Sciatic nerve (tissue), 2 donors: ENCODE measurements at regions not wholly inside any gene's neighbourhood (a gene's known extent, or its start where the extent isn't known, plus 50 kb on each side); places are given as distances from the start of the nearest gene placed in this dataset.

Source experiments
- ATAC-seq: fragments of 200-7000 bp; cut with Tn5 transposase; one replicate; pipeline ENCODE4 v1.9.1; 2020; ENCODE audit warnings: mild to moderate bottlenecking, moderate library complexity
- DNase-seq: peaks from one replicate; pipeline ENCODE4 v3.0.0-alpha.2; 2020; ENCODE audit warnings: low spot score
- intact Hi-C: fragments of 100-400 bp; cut with DNase I; formaldehyde crosslinking; loops from one replicate; pipeline ENCODE4 v1.14.2; 2022
- donor health status: DM: no; HTN: no; CAD: no.
- donor health status: DM: no; HTN: no; CAD: no.

- intact Hi-C loops = no loop called here
- ATAC-seq (no peak), DNase-seq (no peak)
Observed at GRCh38 chr17:74147056-74147835, 56.2 kb upstream of the RPL38 start.

GRCh38 chr17:74147966-74148365 lies 55.5 kb upstream of the RPL38 start:
- ATAC-seq = no peak
- intact Hi-C loops = no loop called here
- DNase-seq = no peak

DNA sequence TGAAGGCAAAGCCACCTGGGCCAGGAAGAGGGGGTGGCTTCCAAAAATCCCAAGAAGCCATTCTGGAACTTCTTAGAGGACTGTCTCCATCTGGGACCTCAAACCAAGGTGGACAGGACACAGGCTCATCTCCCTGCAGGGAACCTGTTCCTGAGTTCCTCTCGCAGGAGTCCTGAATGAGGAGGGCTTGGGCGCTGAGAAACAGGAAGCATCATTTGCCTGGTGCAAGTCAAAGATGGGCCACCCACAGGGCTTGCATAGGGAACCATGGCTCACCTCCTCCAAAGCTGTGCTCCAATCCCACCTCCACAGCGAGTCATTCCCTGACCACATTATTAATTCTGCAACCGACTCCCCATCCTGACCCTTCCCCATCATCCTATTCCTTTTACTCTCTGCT lies 55.0 kb upstream of the RPL38 start:
- ATAC-seq = no peak
- no peak for DNase-seq
- intact Hi-C loops = no loop called here

DNA sequence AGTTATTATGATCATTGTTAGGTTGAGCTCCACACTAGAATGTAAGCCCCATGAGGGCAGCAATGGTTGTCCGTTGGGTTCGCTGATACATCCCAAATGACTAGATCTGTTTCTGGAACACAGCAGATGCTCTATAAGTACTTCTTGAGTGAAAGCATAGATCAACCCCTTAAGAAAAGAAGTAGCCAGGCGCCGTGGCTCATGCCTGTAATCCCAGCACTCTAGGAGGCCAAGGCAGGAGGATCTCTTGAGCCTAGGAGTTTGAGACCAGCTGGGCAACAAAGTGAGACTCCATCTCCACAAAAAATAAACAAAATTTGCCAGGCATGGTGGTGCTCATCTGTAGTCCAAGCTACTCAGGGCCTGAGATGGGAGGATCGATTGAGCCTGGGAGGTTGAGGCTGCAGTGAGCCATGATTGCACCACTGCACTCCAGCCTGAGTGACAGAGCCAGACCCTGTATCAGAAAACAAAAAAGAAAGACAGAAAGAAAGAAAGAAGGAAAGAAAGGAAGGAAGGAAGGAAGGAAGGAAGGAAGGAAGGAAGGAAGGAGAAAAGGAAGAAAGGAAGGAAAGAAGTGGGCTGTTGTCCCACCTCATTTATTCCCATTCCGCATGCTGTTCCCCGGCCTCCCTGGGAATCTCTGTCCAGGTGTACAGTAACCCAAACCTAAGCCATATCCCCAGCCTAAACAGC lies 54.4 kb upstream of the RPL38 start:
- ATAC-seq (no peak), DNase-seq (no peak)
- intact Hi-C loops = no loop called here

DNA sequence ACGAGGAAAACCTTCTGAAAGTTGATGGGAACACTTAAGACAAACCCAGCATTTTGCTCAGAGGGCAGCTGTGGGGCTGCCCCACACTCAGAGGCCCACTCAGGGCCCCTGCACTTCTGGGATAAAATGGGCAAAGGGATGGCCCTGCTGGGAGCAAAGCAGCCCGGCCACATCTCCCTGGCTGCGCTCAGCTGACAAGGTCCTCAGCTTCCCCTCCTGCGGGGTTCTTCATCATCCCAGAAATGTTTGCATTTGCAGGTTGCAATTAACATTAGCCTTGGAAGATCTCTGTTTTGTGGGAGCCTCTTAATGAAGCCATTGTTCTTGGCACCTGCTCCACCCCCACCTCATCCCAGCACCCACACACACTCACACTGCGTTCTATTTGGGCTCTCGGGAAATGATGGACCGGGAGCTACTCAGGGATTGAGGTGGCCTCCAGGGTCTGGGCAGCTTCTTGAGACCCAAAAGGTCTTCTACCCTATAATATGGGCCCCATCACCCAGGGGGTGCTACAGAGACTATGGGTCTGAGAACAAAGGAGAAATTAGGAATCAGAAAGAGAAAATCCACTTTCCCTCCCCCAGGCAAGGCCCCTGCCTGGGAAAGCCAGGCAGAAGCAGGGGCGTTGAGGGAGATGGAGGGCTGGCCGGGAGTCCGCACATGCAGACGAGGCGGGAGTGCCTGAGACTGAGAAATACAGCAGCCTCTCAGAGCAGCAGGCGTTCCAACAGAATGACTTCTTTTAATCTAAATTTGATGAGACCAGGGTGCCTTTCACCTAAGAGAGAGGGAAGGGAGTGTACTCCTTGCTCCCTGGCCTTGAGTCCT lies 53.7 kb upstream of the RPL38 start:
- DNase-seq (no peak), ATAC-seq (no peak)
- intact Hi-C loops = no loop called here

DNA sequence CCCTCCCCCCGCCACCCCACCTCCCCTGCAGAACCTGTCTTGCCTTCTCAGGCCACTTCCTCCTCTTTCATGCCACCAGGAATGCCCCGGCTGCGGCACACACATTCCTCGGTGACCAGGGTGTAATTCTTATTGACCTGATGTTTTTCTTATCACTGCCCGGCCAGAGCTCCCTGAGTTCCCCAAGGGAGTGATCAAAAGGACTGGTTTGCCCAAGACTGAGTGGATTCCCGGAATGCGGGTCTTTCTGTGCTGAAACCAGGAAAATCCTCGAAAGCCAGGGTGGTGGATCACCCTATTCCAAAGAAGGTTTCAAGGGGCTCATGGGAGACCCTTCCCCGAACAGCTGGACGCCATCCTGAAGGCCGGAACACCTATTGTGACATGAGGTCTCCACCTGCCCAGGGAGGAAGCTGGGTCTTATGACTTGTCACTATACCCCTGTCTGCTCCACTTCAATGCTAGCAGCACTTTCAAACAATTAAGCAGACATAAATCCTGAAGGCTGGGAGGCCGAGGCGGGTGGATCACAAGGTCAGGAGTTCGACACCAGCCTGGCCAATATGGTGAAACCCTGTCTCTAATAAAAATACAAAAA lies 53.0 kb upstream of the RPL38 start:
- ATAC-seq (no peak), DNase-seq (no peak)
- intact Hi-C loops = no loop called here

DNA sequence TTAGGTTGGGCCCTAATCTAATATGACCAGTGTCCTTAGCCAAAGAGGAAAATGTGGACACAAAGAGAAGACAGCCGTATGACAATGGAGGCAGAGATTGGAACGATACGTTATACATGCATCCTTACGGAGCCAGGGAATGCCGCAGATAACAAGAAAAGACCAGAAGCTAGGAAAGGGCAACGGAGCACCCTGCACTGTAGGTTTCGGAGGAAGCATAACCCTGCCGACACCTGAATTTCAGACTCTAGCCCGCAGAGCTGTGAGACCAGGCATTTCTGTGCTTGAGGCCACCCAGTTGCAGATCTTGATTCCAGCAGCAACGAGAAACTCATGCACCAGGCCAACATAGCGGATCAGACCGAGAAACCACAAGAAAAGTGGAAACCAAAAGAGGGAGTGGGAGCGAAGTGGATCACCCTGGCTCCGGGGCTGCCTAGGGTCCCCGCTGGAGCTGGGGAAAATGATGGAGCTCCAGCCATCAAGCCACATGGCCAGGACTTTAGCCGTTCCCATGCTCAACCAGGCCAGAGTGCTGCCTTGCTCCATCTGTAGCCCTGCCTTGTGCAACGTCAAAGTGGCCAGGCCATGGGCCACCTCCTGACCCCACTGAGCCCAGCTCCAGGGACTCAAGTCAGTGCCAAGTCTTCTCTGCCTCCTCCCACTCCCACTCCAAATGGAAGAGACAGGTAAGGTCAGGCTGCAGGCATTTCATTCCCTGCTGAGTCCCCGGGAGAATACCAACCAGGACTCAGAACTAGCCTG lies 51.7 kb upstream of the RPL38 start:
- ATAC-seq (no peak), DNase-seq (no peak)
- intact Hi-C loops = no loop called here

- intact Hi-C loops = no loop called here
Observed at GRCh38 chr17:74152591-74153455, 50.7 kb upstream of the RPL38 start.

GRCh38 chr17:74153456-74153810 lies 50.0 kb upstream of the RPL38 start:
- ATAC-seq (no peak), DNase-seq (no peak)
- intact Hi-C loops = no loop called here

More at GRCh38 chr17:74152591-74153455, 50.7 kb upstream of the RPL38 start:
- no peak for DNase-seq
- no peak for ATAC-seq
